MM.1S (cell line): ENCODE measurements at regions not wholly inside any gene's neighbourhood (a gene's known extent, or its start where the extent isn't known, plus 50 kb on each side); places are given as distances from the start of the nearest gene placed in this dataset.

Experiments
- DNase-seq: peaks from one replicate; pipeline ENCODE4 v3.0.0-alpha.2; 2015
- H2AFZ ChIP-seq: fragments of 300-600 bp; sonication (generic); 2 replicates; pipeline ENCODE4 v1.6.0; 2016; ENCODE audit warnings: antibody characterized with exemption, low read length
- H3F3A ChIP-seq: fragments of 300-600 bp; sonication (generic); 2 replicates; pipeline ENCODE4 v1.6.1; 2016; ENCODE audit warnings: mild to moderate bottlenecking, antibody characterized with exemption, low read length, moderate library complexity, mixed read lengths; ENCODE audit not compliant: insufficient read depth
- H3K27ac ChIP-seq: fragments of 300-600 bp; sonication (generic); 2 replicates; pipeline ENCODE4 v1.5.1; 2016; ENCODE audit warnings: mild to moderate bottlenecking, low read length
- H3K27me3 ChIP-seq: fragments of 300-600 bp; sonication (generic); replicated peaks from 2 replicates; pipeline ENCODE4 v1.6.0; 2016; ENCODE audit warnings: low read length; ENCODE audit not compliant: insufficient read depth
- H3K36me3 ChIP-seq: fragments of 300-600 bp; sonication (generic); replicated peaks from 2 replicates; pipeline ENCODE4 v1.6.1; 2016; ENCODE audit warnings: mild to moderate bottlenecking, low read length, mixed read lengths; ENCODE audit not compliant: insufficient read depth
- H3K4me1 ChIP-seq: fragments of 300-600 bp; sonication (generic); 2 replicates; pipeline ENCODE4 v1.6.1; 2016; ENCODE audit warnings: low read length, mixed read lengths
- H3K4me2 ChIP-seq: fragments of 300-600 bp; sonication (generic); 2 replicates; pipeline ENCODE4 v1.6.0; 2016; ENCODE audit warnings: low read depth, low read length
- H3K4me3 ChIP-seq: fragments of 300-600 bp; sonication (generic); 2 replicates; pipeline ENCODE4 v1.5.1; 2016; ENCODE audit warnings: low read length, mixed read lengths
- H3K79me2 ChIP-seq: fragments of 300-600 bp; sonication (generic); 2 replicates; pipeline ENCODE4 v1.6.1; 2016; ENCODE audit warnings: mixed run types, low read length, mixed read lengths
- H3K9ac ChIP-seq: fragments of 300-600 bp; sonication (generic); 2 replicates; pipeline ENCODE4 v1.6.1; 2016; ENCODE audit warnings: low read length, mixed read lengths
- H3K9me2 ChIP-seq: fragments of 300-600 bp; sonication (generic); replicated peaks from 2 replicates; pipeline ENCODE4 v1.6.1; 2016; ENCODE audit warnings: mild to moderate bottlenecking, low read length, mixed read lengths; ENCODE audit not compliant: insufficient read depth
- H3K9me3 ChIP-seq: fragments of 300-600 bp; sonication (generic); replicated peaks from 2 replicates; pipeline ENCODE4 v1.6.1; 2016; ENCODE audit warnings: mild to moderate bottlenecking, low read length, mixed read lengths; ENCODE audit not compliant: insufficient read depth
- H4K20me1 ChIP-seq: fragments of 300-600 bp; sonication (generic); 2 replicates; pipeline ENCODE4 v1.6.1; 2016; ENCODE audit warnings: mild to moderate bottlenecking, low read length, moderate library complexity, mixed read lengths; ENCODE audit not compliant: insufficient read depth
- EZH2 ChIP-seq: fragments of 300-600 bp; sonication (generic); optimal IDR thresholded peaks from 2 replicates; pipeline ENCODE3; 2017; ENCODE audit warnings: low read depth, mild to moderate bottlenecking, antibody characterized with exemption, low read length, mixed read lengths
- EZH2phosphoT487 ChIP-seq: fragments of 300-600 bp; sonication (generic); IDR thresholded peaks from 2 replicates; pipeline ENCODE4 v1.6.1; 2018; ENCODE audit warnings: antibody characterized with exemption, low read length
- TF ChIP-seq, protein P1 (sequence below): fragments of 300-600 bp; sonication (generic); IDR thresholded peaks from 2 replicates; pipeline ENCODE4 v1.5.1; 2016; ENCODE audit warnings: antibody characterized with exemption, low read length, mixed read lengths

DNA sequence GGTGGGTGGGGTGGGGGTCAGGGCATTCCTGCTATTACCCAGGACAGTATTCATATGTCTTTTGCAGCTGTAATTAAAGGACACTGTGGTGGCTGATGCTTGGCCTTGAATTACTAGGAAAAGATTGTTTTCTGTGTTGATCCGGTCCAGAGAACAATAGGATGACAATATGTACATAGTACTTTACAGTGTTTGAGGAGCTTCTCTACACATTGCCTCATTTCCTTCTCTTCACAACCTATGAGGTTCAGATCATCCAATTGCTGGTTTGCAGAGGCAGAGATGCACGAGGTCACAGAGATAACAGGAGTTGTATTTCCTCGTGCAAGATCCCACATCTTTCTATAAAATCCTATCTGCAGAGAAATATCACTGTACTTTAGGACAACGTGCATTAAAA, 119.5 kb downstream of the LIPG start:
- Histone ChIP-seq H3K27me3 (no peaks in the 10 kb centered on the region), H3K9me2 (no peaks in the 10 kb centered on the region), H3K27ac (no peak overlapping the region), H3K4me3 (no peak overlapping the region), H3K4me2 (no peak overlapping the region), H2AFZ (no peak overlapping the region), H3K9me3 (no peaks in the 10 kb centered on the region), H3K4me1 (no peaks in the 10 kb centered on the region), H3F3A (no peaks in the 10 kb centered on the region), H3K9ac (no peak overlapping the region), H3K79me2 (no peaks in the 10 kb centered on the region), H3K36me3 (no peaks in the 10 kb centered on the region), H4K20me1 (no peaks in the 10 kb centered on the region)
- no peak for DNase-seq
- TF ChIP-seq EZH2, result no peak
- TF ChIP-seq, protein P1, sequence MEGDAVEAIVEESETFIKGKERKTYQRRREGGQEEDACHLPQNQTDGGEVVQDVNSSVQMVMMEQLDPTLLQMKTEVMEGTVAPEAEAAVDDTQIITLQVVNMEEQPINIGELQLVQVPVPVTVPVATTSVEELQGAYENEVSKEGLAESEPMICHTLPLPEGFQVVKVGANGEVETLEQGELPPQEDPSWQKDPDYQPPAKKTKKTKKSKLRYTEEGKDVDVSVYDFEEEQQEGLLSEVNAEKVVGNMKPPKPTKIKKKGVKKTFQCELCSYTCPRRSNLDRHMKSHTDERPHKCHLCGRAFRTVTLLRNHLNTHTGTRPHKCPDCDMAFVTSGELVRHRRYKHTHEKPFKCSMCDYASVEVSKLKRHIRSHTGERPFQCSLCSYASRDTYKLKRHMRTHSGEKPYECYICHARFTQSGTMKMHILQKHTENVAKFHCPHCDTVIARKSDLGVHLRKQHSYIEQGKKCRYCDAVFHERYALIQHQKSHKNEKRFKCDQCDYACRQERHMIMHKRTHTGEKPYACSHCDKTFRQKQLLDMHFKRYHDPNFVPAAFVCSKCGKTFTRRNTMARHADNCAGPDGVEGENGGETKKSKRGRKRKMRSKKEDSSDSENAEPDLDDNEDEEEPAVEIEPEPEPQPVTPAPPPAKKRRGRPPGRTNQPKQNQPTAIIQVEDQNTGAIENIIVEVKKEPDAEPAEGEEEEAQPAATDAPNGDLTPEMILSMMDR, result no peak
- TF ChIP-seq EZH2phosphoT487, result no peak

DNA sequence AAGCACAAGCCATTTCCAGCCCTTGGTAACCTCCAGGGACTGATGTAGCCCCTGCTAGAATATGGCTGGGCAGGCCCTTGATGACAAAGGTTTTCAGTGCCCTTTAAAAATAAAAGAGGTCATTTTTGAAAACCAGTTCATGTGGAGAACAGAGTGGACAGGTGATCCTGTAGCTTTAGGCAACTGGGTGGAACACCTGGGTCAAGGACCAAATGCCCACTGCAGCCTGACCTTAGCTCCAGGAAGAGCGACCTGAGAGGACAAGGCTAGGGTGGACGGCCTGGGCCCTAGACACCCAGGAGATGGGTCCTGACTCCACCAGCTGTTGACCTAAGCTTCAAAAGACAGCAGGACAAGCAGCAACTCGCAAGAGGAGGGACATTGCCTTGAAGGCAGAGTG, 116.6 kb downstream of the LIPG start:
- Histone ChIP-seq H3K27ac (no peak overlapping the region), H3K9me3 (no peaks in the 10 kb centered on the region), H3K79me2 (no peaks in the 10 kb centered on the region), H3K4me2 (no peak overlapping the region), H3K9ac (no peak overlapping the region), H4K20me1 (no peaks in the 10 kb centered on the region), H3K4me3 (no peak overlapping the region), H3K36me3 (no peaks in the 10 kb centered on the region), H3F3A (no peaks in the 10 kb centered on the region), H3K27me3 (no peaks in the 10 kb centered on the region), H3K4me1 (no peaks in the 10 kb centered on the region), H2AFZ (no peak overlapping the region), H3K9me2 (no peaks in the 10 kb centered on the region)
- no peak for DNase-seq
- TF ChIP-seq EZH2, result no peak
- TF ChIP-seq, protein P1, result no peak
- TF ChIP-seq EZH2phosphoT487, result no peak

DNA sequence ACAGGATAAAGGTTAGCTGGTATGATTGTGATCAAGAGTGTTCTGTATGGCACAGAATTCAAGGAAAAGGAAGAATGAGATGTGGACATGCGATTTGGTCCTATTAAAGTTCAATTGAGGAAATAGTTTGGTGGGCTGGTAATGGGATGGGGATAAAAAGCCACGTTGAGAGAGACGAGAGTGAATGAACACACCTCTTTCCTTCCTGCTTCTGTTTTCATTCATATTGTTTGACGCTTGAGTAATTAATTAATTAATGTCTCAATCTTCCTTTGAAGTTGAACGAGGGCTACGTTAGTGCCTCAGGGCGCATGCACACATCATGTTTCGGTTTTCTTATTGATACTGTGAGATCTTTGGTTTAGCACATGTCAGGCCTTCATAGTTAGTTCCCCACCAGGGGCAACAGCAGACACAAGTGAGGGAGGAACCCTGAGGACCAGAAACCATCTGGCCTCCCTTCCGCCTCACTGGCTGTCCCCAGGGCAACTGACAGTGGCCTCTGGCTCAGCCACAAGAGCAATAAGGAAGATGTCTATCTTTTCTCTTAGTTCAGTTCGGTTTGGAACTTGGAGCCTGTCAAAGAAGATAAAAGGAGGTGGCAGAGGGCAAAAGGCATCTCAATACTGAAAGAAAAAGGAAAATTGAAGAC, 116.0 kb downstream of the LIPG start:
- H3K4me2 ChIP-seq, result no peak overlapping the region

More for the DNA sequence above, 116.0 kb downstream of the LIPG start:
- Histone ChIP-seq H3K27ac (no peak overlapping the region), H3K36me3 (no peaks in the 10 kb centered on the region), H3F3A (no peaks in the 10 kb centered on the region), H3K4me1 (no peaks in the 10 kb centered on the region), H3K9ac (no peak overlapping the region), H3K9me3 (no peaks in the 10 kb centered on the region), H3K79me2 (no peaks in the 10 kb centered on the region), H3K9me2 (no peaks in the 10 kb centered on the region), H2AFZ (no peak overlapping the region), H3K4me3 (no peak overlapping the region), H3K27me3 (no peaks in the 10 kb centered on the region), H4K20me1 (no peaks in the 10 kb centered on the region)
- DNase-seq, result no peak
- TF ChIP-seq EZH2phosphoT487 (no peak), EZH2 (no peak)
- TF ChIP-seq, protein P1, result no peak
